SH-SY5Y (cell line): ENCODE measurements at regions not wholly inside any gene's neighbourhood (a gene's known extent, or its start where the extent isn't known, plus 50 kb on each side); places are given as distances from the start of the nearest gene placed in this dataset.

Experiments
- GATA2 ChIP-seq: IDR thresholded peaks from 2 replicates; pipeline ENCODE4 v1.6.1; 2011; ENCODE audit warnings: mild to moderate bottlenecking, low read depth, low read length
- GATA3 ChIP-seq: IDR thresholded peaks from 2 replicates; pipeline ENCODE4 v1.6.1; 2011; ENCODE audit warnings: low read depth, mild to moderate bottlenecking, low read length, moderate library complexity

GRCh38 chr3:30285188-30286006, 321.0 kb upstream of the TGFBR2 start:
- TF ChIP-seq GATA3 (no peak), GATA2 (no peak)
